ENCODE measurements at regions not wholly inside any gene's neighbourhood (a gene's known extent, or its start where the extent isn't known, plus 50 kb on each side); places are given as distances from the start of the nearest gene placed in this dataset.

DNA sequence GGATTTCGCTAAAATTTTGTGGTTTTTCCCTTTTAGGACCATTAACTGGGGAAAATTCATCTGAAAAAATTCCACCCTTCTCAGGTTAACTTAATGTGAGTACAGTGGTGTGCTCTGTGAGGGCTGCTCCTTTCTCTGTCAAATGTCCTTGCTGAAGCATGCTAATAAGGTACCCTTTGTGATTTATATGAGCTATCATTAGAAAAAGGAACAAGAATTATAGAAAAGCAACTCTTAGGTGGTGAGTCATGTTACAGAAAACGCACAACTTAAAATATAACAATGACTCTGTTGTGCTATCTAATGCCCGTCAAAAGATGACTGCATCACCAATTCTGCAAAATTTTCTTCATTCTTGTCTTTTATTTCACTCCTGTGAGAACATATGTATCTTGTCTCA is 162.0 kb upstream of the MAGI2 start:
- TF ChIP-seq, protein P1, sequence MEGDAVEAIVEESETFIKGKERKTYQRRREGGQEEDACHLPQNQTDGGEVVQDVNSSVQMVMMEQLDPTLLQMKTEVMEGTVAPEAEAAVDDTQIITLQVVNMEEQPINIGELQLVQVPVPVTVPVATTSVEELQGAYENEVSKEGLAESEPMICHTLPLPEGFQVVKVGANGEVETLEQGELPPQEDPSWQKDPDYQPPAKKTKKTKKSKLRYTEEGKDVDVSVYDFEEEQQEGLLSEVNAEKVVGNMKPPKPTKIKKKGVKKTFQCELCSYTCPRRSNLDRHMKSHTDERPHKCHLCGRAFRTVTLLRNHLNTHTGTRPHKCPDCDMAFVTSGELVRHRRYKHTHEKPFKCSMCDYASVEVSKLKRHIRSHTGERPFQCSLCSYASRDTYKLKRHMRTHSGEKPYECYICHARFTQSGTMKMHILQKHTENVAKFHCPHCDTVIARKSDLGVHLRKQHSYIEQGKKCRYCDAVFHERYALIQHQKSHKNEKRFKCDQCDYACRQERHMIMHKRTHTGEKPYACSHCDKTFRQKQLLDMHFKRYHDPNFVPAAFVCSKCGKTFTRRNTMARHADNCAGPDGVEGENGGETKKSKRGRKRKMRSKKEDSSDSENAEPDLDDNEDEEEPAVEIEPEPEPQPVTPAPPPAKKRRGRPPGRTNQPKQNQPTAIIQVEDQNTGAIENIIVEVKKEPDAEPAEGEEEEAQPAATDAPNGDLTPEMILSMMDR (IDR thresholded peaks at IDR 0.05), result no peak

DNA sequence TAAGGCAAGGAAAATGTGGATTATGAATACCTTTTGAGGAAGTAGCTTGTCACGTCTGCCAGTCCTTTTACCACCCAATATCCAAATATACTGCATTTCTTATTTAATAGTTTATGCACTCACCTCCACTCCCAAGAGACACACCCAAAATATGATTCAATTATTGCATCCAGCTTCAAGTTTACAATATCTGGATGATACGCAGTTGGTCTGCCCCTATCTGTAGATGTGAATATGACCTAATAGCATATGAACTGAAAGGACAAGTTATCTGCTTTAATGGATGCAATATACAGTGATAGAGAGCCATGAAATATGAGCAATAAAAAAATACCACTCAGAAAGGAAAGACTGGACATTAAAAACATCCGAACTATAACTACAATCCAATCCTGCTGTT is 159.4 kb upstream of the MAGI2 start:
- TF ChIP-seq, protein P1 (IDR thresholded peaks at IDR 0.05), result no peak

DNA sequence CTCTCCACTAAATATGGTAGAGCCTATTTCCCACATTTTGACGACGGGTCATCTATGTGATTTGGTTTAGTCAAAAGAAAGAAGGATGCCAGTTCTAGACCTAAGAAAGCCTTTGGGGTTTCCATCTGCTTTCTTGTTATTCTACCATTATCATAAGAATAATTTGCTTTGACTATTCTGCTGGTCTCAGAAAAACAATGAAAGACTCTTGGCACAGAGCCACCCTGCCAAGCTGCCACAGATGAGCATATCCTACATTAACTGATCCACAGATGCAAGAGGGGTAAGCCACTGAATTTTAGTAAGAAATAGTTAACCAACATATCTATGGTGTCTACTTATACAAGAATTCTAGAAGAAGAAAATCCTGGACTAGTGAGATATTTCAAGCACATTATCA is 158.6 kb upstream of the MAGI2 start:
- TF ChIP-seq, protein P1 (IDR thresholded peaks at IDR 0.05), result no peak

DNA sequence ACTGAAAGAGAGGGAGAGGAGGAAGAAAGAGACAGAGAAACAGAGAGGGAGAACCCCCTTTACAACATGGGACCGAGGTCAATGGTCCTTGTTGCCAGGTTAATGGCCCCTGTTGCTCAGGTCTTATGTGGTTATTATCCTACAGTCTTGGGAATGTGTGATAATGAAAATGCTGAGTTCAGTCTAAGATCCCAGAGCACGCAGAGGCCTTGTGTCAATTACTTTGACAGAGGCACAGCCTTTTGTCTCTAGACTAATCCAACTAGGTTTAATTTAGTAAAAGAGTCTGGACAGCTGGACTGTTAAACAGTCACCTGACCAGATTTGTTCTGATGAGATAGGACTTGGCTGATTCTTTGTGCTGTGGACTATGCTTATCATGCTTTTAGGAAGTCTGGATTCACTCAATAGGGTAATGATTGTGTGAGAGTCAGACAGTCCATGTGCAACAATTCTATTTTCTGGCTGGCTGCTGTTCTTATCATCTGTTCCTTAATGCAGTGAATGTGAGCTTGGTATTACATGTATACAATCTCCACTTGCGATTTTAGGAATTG is 157.4 kb upstream of the MAGI2 start:
- TF ChIP-seq, protein P1 (IDR thresholded peaks at IDR 0.05), result no peak

DNA sequence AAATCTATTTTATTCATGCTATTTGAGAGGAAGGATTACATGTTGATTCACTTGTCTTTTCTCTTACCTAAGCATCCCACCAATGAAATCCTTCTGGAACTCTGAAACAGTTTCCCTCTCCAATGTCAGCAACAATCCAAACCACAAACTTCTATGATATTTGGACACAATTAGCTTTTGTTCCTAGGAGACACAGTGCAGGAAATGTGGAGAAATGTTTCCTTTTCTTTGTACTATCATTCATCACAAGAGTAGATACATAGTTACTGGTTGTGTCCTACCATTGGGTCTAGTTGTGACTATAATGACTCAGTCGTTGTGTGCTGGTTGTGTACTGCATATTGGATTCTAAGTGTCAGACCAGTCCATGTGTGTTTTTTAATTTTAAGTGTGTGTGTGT is 156.8 kb upstream of the MAGI2 start:
- TF ChIP-seq, protein P1 (IDR thresholded peaks at IDR 0.05), result no peak

DNA sequence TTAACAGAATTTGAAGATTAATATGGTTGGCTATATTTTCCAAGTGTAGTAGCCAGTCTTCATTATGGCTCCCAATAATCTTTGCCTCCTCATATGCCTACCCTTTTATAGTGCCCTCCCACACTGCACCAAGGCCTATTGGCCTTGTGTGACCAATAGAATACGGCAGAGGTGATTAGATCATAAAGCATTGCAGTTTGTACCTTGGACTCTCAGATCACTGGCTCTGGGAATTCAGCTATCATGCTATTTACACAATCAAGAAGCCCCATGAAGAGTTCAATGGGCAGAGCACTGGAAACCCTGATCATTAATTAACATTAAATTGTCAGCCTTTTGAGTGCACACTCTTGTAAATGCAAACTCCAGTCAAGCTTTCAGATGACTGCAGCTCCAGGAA is 154.5 kb upstream of the MAGI2 start:
- TF ChIP-seq, protein P1 (IDR thresholded peaks at IDR 0.05), result no peak

DNA sequence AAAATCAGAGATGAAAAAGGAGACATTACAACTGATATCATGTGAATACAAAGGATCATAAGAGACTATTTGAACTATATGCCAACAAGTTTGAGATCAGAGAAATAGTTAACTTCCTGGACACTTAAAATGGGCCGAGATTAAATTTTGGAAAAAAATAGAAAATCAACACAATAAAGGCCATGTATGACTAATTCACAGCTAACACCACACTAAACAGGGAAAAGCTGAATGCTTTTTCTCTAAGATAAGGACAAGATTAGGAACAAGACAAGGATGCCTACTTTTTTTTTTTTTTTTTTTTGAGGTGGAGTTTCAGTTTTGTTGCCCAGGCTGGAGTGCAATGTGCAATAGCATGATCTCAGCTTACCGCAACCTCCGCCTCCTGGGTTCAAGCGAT is 151.4 kb upstream of the MAGI2 start:
- TF ChIP-seq, protein P1 (IDR thresholded peaks at IDR 0.05), result no peak

DNA sequence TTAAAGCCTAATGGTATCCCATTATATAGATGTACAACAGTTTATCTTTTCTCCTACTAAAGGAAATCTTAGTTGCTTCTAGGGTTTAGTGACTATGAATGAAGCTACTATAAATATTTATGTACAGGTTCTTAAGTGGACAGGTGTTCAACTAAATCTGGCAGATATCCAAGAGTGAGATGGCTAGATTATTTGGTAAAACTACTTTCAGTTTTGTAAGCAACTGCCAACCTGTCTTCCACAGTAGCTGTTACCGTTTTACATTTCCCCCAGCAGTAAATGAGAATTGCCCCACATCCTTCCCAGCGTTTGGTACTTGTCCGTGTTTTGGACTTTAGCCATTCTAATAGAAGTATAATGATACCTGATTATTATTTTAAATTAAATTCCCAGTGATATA is 144.9 kb upstream of the MAGI2 start:
- TF ChIP-seq, protein P1 (IDR thresholded peaks at IDR 0.05), result no peak

Measured in LNCAP (cell line).